Adrenal gland (tissue), 5 donors: ENCODE measurements at regions not wholly inside any gene's neighbourhood (a gene's known extent, or its start where the extent isn't known, plus 50 kb on each side); places are given as distances from the start of the nearest gene placed in this dataset.

Experiments
- POLR2A ChIP-seq, 2 donors: fragments of 450-650 bp; IDR thresholded peaks; one replicate each; pipeline ENCODE4 v1.6.1; 2017; ENCODE audit warnings: antibody characterized with exemption in 2 of 2, mild to moderate bottlenecking in 2 of 2, moderate library complexity in 1 of 2
- TF ChIP-seq, protein P1 (sequence below), 6 experiments: fragments of 450-650 bp in 4 of 6; fragments of 200-600 bp in 2 of 6; sonication (generic) in 1 of 6; IDR thresholded peaks; 1 replicate in 5 of 6; 2 replicates in 1 of 6; pipeline versions ENCODE4 v1.5.1 to v1.8.0; 2016 to 2021; ENCODE audit warnings: antibody characterized with exemption in 6 of 6, mild to moderate bottlenecking in 2 of 6, moderate library complexity in 1 of 6
- donor health status: DM: no; HTN: no; CAD: no.

- TF ChIP-seq POLR2A (IDR thresholded peaks at IDR 0.05) = no peak
- TF ChIP-seq, protein P1, sequence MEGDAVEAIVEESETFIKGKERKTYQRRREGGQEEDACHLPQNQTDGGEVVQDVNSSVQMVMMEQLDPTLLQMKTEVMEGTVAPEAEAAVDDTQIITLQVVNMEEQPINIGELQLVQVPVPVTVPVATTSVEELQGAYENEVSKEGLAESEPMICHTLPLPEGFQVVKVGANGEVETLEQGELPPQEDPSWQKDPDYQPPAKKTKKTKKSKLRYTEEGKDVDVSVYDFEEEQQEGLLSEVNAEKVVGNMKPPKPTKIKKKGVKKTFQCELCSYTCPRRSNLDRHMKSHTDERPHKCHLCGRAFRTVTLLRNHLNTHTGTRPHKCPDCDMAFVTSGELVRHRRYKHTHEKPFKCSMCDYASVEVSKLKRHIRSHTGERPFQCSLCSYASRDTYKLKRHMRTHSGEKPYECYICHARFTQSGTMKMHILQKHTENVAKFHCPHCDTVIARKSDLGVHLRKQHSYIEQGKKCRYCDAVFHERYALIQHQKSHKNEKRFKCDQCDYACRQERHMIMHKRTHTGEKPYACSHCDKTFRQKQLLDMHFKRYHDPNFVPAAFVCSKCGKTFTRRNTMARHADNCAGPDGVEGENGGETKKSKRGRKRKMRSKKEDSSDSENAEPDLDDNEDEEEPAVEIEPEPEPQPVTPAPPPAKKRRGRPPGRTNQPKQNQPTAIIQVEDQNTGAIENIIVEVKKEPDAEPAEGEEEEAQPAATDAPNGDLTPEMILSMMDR (IDR thresholded peaks at IDR 0.05) = no peak
These were observed 202.4 kb upstream of the PRICKLE2 start for GRCh38 chr3:64427671-64428070.
